CD14-positive monocyte (primary cell): ENCODE measurements at regions not wholly inside any gene's neighbourhood (a gene's known extent, or its start where the extent isn't known, plus 50 kb on each side); places are given as distances from the start of the nearest gene placed in this dataset.

ENCODE experiments used
- DNase-seq, 3 donors: peaks; one replicate each; pipeline ENCODE4 v3.0.0-alpha.2; 2011 to 2022
- H2AFZ ChIP-seq: 2 replicates; pipeline ENCODE4 v1.6.0; 2012; ENCODE audit warnings: mild to moderate bottlenecking, low read depth, low read length, inconsistent platforms; ENCODE audit not compliant: insufficient read depth, poor library complexity, severe bottlenecking
- H3K27ac ChIP-seq, 2 donors: 1 replicate in 1 of 2; 2 replicates in 1 of 2; pipeline ENCODE4 v1.5.1; 2012 to 2013; ENCODE audit warnings: low read length in 2 of 2, control low read depth in 1 of 2, inconsistent platforms in 1 of 2, low read depth in 1 of 2, mild to moderate bottlenecking in 1 of 2
- H3K27me3 ChIP-seq, 2 donors: one replicate each; pipeline versions ENCODE4 v1.6.0 to v1.6.1; 2011 to 2013; ENCODE audit warnings: low read length in 2 of 2; ENCODE audit not compliant: control insufficient read depth in 2 of 2, insufficient read depth in 2 of 2
- H3K36me3 ChIP-seq, 2 donors: replicated peaks in 1 of 2; 1 replicate in 1 of 2; 2 replicates in 1 of 2; pipeline versions ENCODE4 v1.5.1 to v1.6.1; 2012 to 2013; ENCODE audit warnings: low read length in 2 of 2, control low read depth in 1 of 2, inconsistent platforms in 1 of 2, mild to moderate bottlenecking in 1 of 2; ENCODE audit not compliant: insufficient read depth in 2 of 2, control insufficient read depth in 1 of 2
- H3K4me1 ChIP-seq, 2 donors: 1 replicate in 1 of 2; 2 replicates in 1 of 2; pipeline versions ENCODE4 v1.5.1 to v1.6.1; 2012 to 2013; ENCODE audit warnings: low read length in 2 of 2, control low read depth in 1 of 2, inconsistent platforms in 1 of 2, mild to moderate bottlenecking in 1 of 2, moderate library complexity in 1 of 2; ENCODE audit not compliant: insufficient read depth in 2 of 2, control insufficient read depth in 1 of 2
- H3K4me2 ChIP-seq: replicated peaks from 2 replicates; pipeline ENCODE3; 2012; ENCODE audit warnings: low read length, moderate library complexity, mild to moderate bottlenecking; ENCODE audit not compliant: poor library complexity, severe bottlenecking; ENCODE audit errors: extremely low read depth
- H3K4me3 ChIP-seq, 3 experiments: fragments of 200-600 bp in 1 of 3; sonication (generic) in 1 of 3; replicated peaks in 1 of 3; 1 replicate in 2 of 3; 2 replicates in 1 of 3; pipeline ENCODE4 v1.5.1; 2011 to 2013; ENCODE audit warnings: low read length in 3 of 3, mild to moderate bottlenecking in 3 of 3, control low read depth in 2 of 3, low read depth in 2 of 3, inconsistent platforms in 1 of 3, moderate library complexity in 1 of 3
- H3K79me2 ChIP-seq: 2 replicates; pipeline ENCODE4 v1.6.0; 2012; ENCODE audit warnings: mild to moderate bottlenecking, control low read depth, inconsistent platforms, low read length, moderate library complexity; ENCODE audit not compliant: insufficient read depth
- H3K9ac ChIP-seq: 2 replicates; pipeline ENCODE4 v1.6.0; 2017; ENCODE audit warnings: low read length, mild to moderate bottlenecking; ENCODE audit not compliant: insufficient read depth, poor library complexity, severe bottlenecking
- H3K9me3 ChIP-seq, 2 donors: replicated peaks in 1 of 2; 1 replicate in 1 of 2; 2 replicates in 1 of 2; pipeline versions ENCODE4 v1.5.1 to v1.6.1; 2012 to 2013; ENCODE audit warnings: low read length in 2 of 2, control low read depth in 1 of 2; ENCODE audit not compliant: control insufficient read depth in 1 of 2, insufficient read depth in 1 of 2
- H4K20me1 ChIP-seq: 2 replicates; pipeline ENCODE4 v1.6.0; 2012; ENCODE audit warnings: mild to moderate bottlenecking, low read length, control low read depth, moderate library complexity; ENCODE audit not compliant: insufficient read depth
- H3K27ac Mint-ChIP-seq, 7 donors: one replicate each; pipeline ENCODE4 v1.8.0; 2020; ENCODE audit warnings: mild to moderate bottlenecking in 7 of 7, mixed read lengths in 7 of 7, moderate library complexity in 6 of 7, inconsistent platforms in 2 of 7
- H3K27me3 Mint-ChIP-seq, 3 donors: one replicate each; pipeline ENCODE4 v1.8.0; 2021 to 2022; ENCODE audit warnings: low read depth in 3 of 3, mild to moderate bottlenecking in 3 of 3, mixed read lengths in 3 of 3, moderate library complexity in 3 of 3, inconsistent platforms in 1 of 3
- H3K36me3 Mint-ChIP-seq, 2 donors: one replicate each; pipeline ENCODE4 v1.8.0; 2020; ENCODE audit warnings: mixed read lengths in 2 of 2, inconsistent platforms in 1 of 2, mild to moderate bottlenecking in 1 of 2
- H3K4me1 Mint-ChIP-seq: one replicate; pipeline ENCODE4 v1.8.0; 2020; ENCODE audit warnings: mild to moderate bottlenecking, mixed read lengths
- H3K4me3 Mint-ChIP-seq, 2 donors: one replicate each; pipeline ENCODE4 v1.8.0; 2020; ENCODE audit warnings: mild to moderate bottlenecking in 2 of 2, mixed read lengths in 2 of 2, moderate library complexity in 1 of 2
- H3K9me3 Mint-ChIP-seq, 7 donors: one replicate each; pipeline ENCODE4 v1.8.0; 2020 to 2022; ENCODE audit warnings: mixed read lengths in 7 of 7, mild to moderate bottlenecking in 6 of 7, moderate library complexity in 6 of 7, inconsistent platforms in 2 of 7
- WGBS: methylation state at CpG from one replicate; pipeline ENCODE4 v1.1.5; 2013; ENCODE audit warnings: missing lambda C conversion rate; ENCODE audit not compliant: insufficient coverage; 5-methylcytosine and 5-hydroxymethylcytosine counted together
- intact Hi-C, 2 donors: fragments of 100-400 bp; cut with micrococcal nuclease; formaldehyde crosslinking; loops; one replicate each; pipeline versions ENCODE4 v1.15.0 to v1.15.1; 2023
- TF ChIP-seq, protein P1 (sequence below): fragments of 200-600 bp; IDR thresholded peaks from one replicate; pipeline ENCODE4 v1.8.0; 2022; ENCODE audit warnings: antibody characterized with exemption, mild to moderate bottlenecking

DNA sequence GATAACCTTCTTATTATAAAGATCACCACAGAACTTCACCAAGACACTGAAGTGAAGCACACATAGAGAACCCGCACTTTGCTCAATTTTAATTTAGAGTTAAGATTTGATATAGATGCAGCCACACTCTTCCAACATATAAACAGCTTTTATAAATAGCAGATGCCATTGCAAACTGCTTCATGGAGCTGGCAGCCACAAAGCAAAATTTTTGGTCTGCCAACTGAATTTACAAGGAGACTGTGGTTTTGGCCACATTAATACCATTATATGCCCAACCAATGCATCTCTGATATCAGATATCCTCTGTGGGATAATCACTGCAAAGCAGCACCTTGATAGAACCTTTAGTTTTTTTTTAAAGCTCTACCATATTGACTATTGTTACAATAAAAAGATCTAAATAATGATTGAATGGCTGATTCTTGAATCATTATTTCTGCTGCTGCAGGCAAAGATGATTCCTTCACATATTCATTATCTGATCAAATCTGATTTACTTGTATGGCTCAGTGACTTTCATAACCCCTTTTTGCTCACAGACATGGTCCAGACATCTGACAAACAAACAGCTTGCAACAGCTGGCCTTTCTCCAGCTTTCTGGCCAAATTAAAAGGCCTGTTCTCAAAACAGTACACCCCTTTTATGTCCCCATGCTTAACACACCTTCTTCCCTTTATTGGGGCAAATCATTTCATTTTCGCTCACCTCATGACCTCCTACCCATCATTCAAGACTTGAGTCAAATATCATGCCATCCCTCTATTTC is 88.4 kb downstream of the METTL4 start:
- Histone ChIP-seq H3K4me2 (no peak overlapping the region), H3K79me2 (no peaks in the 10 kb centered on the region), H2AFZ (no peak overlapping the region), H3K27me3 (peaks cover 2 to 3% of the 10 kb centered on the region in 2 donors), H3K9ac (no peak overlapping the region), H3K4me3 (no peak overlapping the region), H3K36me3 (no peaks in the 10 kb centered on the region), H3K4me1 (no peaks in the 10 kb centered on the region), H4K20me1 (no peaks in the 10 kb centered on the region), H3K9me3 (no peaks in the 10 kb centered on the region), H3K27ac (no peak overlapping the region)
- intact Hi-C loops, result no loop called here
- Mint-ChIP-seq H3K4me1 (no peaks in the 10 kb centered on the region), H3K36me3 (no peaks in the 10 kb centered on the region), H3K9me3 (peaks cover 0 to 2% (median 0%) of the 10 kb centered on the region in 7 donors), H3K27ac (no peak overlapping the region), H3K27me3 (peaks cover 6 to 12% (median 11%) of the 10 kb centered on the region in 3 donors), H3K4me3 (no peak overlapping the region)
- no peak for DNase-seq
- TF ChIP-seq, protein P1, sequence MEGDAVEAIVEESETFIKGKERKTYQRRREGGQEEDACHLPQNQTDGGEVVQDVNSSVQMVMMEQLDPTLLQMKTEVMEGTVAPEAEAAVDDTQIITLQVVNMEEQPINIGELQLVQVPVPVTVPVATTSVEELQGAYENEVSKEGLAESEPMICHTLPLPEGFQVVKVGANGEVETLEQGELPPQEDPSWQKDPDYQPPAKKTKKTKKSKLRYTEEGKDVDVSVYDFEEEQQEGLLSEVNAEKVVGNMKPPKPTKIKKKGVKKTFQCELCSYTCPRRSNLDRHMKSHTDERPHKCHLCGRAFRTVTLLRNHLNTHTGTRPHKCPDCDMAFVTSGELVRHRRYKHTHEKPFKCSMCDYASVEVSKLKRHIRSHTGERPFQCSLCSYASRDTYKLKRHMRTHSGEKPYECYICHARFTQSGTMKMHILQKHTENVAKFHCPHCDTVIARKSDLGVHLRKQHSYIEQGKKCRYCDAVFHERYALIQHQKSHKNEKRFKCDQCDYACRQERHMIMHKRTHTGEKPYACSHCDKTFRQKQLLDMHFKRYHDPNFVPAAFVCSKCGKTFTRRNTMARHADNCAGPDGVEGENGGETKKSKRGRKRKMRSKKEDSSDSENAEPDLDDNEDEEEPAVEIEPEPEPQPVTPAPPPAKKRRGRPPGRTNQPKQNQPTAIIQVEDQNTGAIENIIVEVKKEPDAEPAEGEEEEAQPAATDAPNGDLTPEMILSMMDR, result no peak
- 100% methylated on average over 1 of the region's 2 CpGs for WGBS

DNA sequence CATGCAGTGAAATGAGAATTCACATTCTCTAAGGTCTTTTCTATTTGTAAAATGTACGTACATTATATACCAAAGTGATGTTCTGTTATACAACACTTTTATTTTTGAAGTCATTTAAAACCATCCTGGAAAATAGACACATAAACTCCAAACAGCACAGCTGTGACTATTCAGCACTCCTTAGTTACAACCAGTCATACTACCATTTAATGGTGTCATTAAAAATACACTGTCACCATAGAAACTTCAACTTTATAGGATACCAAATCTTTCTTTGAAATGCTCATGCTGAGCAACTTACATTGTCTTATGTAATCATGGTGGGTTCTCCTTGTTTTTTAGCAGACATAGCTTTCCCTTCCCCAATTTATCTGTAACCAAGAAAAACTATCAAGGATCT is 85.3 kb downstream of the METTL4 start:
- no peaks in the 10 kb centered on the region for H3K36me3 ChIP-seq
- no peaks in the 10 kb centered on the region for H3K9me3 ChIP-seq
- no peak overlapping the region for H3K4me2 ChIP-seq
- H3K27ac ChIP-seq, result no peak overlapping the region
- WGBS, result no CpG with 5 or more reads among the region's 1 CpG
- H2AFZ ChIP-seq, result no peak overlapping the region
- H3K9ac ChIP-seq, result no peak overlapping the region
- H4K20me1 ChIP-seq, result no peaks in the 10 kb centered on the region
- peaks cover 2 to 3% of the 10 kb centered on the region in 2 donors for H3K27me3 ChIP-seq
- H3K79me2 ChIP-seq, result no peaks in the 10 kb centered on the region
- TF ChIP-seq, protein P1, result no peak
- Mint-ChIP-seq H3K4me1 (no peaks in the 10 kb centered on the region), H3K27ac (no peak overlapping the region), H3K27me3 (peaks cover 5 to 11% (median 11%) of the 10 kb centered on the region in 3 donors), H3K9me3 (peaks cover 0 to 9% (median 0%) of the 10 kb centered on the region in 7 donors), H3K36me3 (no peaks in the 10 kb centered on the region), H3K4me3 (no peak overlapping the region)
- no peaks in the 10 kb centered on the region for H3K4me1 ChIP-seq
- H3K4me3 ChIP-seq, result no peak overlapping the region
- intact Hi-C loops, result no loop called here
- DNase-seq, result no peak
